ENCODE measurements at regions not wholly inside any gene's neighbourhood (a gene's known extent, or its start where the extent isn't known, plus 50 kb on each side); places are given as distances from the start of the nearest gene placed in this dataset.
A peak's percentile ranks its signal among the peaks of the same experiment; 100 is the strongest.

- CTCF ChIA-PET, result no interaction called here
- intact Hi-C loops (cut with DNase I, micrococcal nuclease), result loop anchor here in 1 of 2 experiments (5.0 kb wide), 1 partner anchor 529 kb away; no protein-coding TSS in a partner anchor
- no peaks in the 10 kb centered on the region for H3K27me3 ChIP-seq (ENCODE audit: control insufficient read depth in 1 of 2, insufficient read depth in 2 of 2, low read length in 2 of 2)
- peaks cover 28% of the 10 kb centered on the region for H3K4me1 Mint-ChIP-seq (ENCODE audit: low read depth)
- H3K27ac ChIP-seq (ENCODE audit: low read depth in 1 of 2, low read length in 2 of 2), result no peak overlapping the region
- H3K9me3 ChIP-seq (ENCODE audit: control insufficient read depth in 1 of 2, insufficient read depth in 1 of 2, low read length in 2 of 2), result no peaks in the 10 kb centered on the region
- no peaks in the 10 kb centered on the region for H3K9me3 Mint-ChIP-seq
- TF ChIP-seq CTCF (IDR thresholded peaks at IDR 0.05), result no peak
- no peak for ATAC-seq (ENCODE audit: poor library complexity)
- no peak for DNase-seq
- H3K36me3 Mint-ChIP-seq (ENCODE audit: low read depth), result no peaks in the 10 kb centered on the region
- POLR2A ChIA-PET, result no interaction called here
- no peak overlapping the region for H3K4me3 ChIP-seq (ENCODE audit: low read length)
- no peaks in the 10 kb centered on the region for H3K36me3 ChIP-seq (ENCODE audit: insufficient read depth, low read length)
- H3K27ac Mint-ChIP-seq, result peak overlapping the region; percentile 77
- no peaks in the 10 kb centered on the region for H3K27me3 Mint-ChIP-seq
- no peaks in the 10 kb centered on the region for H3K4me1 ChIP-seq (ENCODE audit: insufficient read depth, low read length)
- H3K4me3 Mint-ChIP-seq, result no peak overlapping the region
Measured at GRCh38 chr7:27032839-27033238, 63.0 kb downstream of the HOXA1 start.

GRCh38 chr7:27031289-27032172, 64.3 kb downstream of the HOXA1 start:
- Histone ChIP-seq H3K27me3 (ENCODE audit: control insufficient read depth in 1 of 2, insufficient read depth in 2 of 2, low read length in 2 of 2) (no peaks in the 10 kb centered on the region), H3K4me3 (ENCODE audit: low read length) (peak overlapping the region; percentile 1), H3K4me1 (ENCODE audit: insufficient read depth, low read length) (no peaks in the 10 kb centered on the region), H3K9me3 (ENCODE audit: control insufficient read depth in 1 of 2, insufficient read depth in 1 of 2, low read length in 2 of 2) (no peaks in the 10 kb centered on the region), H3K27ac (ENCODE audit: low read depth in 1 of 2, low read length in 2 of 2) (peak overlapping the region in 1 of 2 donors; percentile 23), H3K36me3 (ENCODE audit: insufficient read depth, low read length) (no peaks in the 10 kb centered on the region)
- ATAC-seq (ENCODE audit: poor library complexity), result peak; percentile 55
- intact Hi-C loops (cut with DNase I, micrococcal nuclease), result loop anchor here in 1 of 2 experiments (5.0 kb wide), 1 partner anchor 531 kb away; no protein-coding TSS in a partner anchor
- Mint-ChIP-seq H3K4me3 (peak overlapping the region; percentile 21), H3K27ac (peak overlapping the region; percentile 77), H3K36me3 (ENCODE audit: low read depth) (no peaks in the 10 kb centered on the region), H3K27me3 (no peaks in the 10 kb centered on the region), H3K9me3 (no peaks in the 10 kb centered on the region), H3K4me1 (ENCODE audit: low read depth) (peaks cover 28% of the 10 kb centered on the region)
- no peak for TF ChIP-seq CTCF (IDR thresholded peaks at IDR 0.05)
- ChIA-PET CTCF (interaction anchor here (0.6 kb wide), 1 partner anchor 80 kb away, joined by 3 read pairs; no protein-coding TSS in a partner anchor), POLR2A (no interaction called here)
- DNase-seq, result peak in 3 of 14 experiments; percentile 18 to 51 (median 28)

- Histone ChIP-seq H3K9me3 (ENCODE audit: control insufficient read depth in 1 of 2, insufficient read depth in 1 of 2, low read length in 2 of 2) (no peaks in the 10 kb centered on the region), H3K4me3 (ENCODE audit: low read length) (no peak overlapping the region), H3K27me3 (ENCODE audit: control insufficient read depth in 1 of 2, insufficient read depth in 2 of 2, low read length in 2 of 2) (no peaks in the 10 kb centered on the region), H3K27ac (ENCODE audit: low read depth in 1 of 2, low read length in 2 of 2) (no peak overlapping the region), H3K36me3 (ENCODE audit: insufficient read depth, low read length) (no peaks in the 10 kb centered on the region), H3K4me1 (ENCODE audit: insufficient read depth, low read length) (no peaks in the 10 kb centered on the region)
- no peaks in the 10 kb centered on the region for H3K9me3 Mint-ChIP-seq
- H3K4me3 Mint-ChIP-seq, result no peak overlapping the region
- no peaks in the 10 kb centered on the region for H3K36me3 Mint-ChIP-seq (ENCODE audit: low read depth)
- TF ChIP-seq CTCF (IDR thresholded peaks at IDR 0.05), result no peak
- no peaks in the 10 kb centered on the region for H3K27me3 Mint-ChIP-seq
- ATAC-seq (ENCODE audit: poor library complexity), result no peak
- no peak for DNase-seq
- peaks cover 28% of the 10 kb centered on the region for H3K4me1 Mint-ChIP-seq (ENCODE audit: low read depth)
- POLR2A ChIA-PET, result no interaction called here
- intact Hi-C loops (cut with DNase I, micrococcal nuclease), result loop anchor here in 1 of 2 experiments (5.0 kb wide), 1 partner anchor 532 kb away; no protein-coding TSS in a partner anchor
- CTCF ChIA-PET, result no interaction called here
- H3K27ac Mint-ChIP-seq, result peak overlapping the region; percentile 42
Measured at GRCh38 chr7:27030393-27031050, 65.3 kb downstream of the HOXA1 start.

Data from CD4-positive, alpha-beta T cell (primary cell).